WTC11 (cell line): ENCODE measurements at regions not wholly inside any gene's neighbourhood (a gene's known extent, or its start where the extent isn't known, plus 50 kb on each side); places are given as distances from the start of the nearest gene placed in this dataset.
"Not testable (repeated sequence)": the region's sequence is repeated elsewhere in the genome, so short reads cannot be mapped to it uniquely, and the experiment has no call there.

Experiments used
- ATAC-seq: fragments of 200-7000 bp; cut with Tn5 transposase; 2 replicates; pipeline ENCODE4 v1.10.0; 2021; ENCODE audit warnings: mild to moderate bottlenecking, moderate library complexity
- CTCF ChIA-PET: fragments of 300-600 bp; sonication (Branson Sonifier 250); formaldehyde crosslinking; loops from one replicate; lab custom pipeline; 2021; ENCODE audit warnings: antibody characterized with exemption; lab: Charles Lee
- POLR2A ChIA-PET: fragments of 350-600 bp; sonication (Branson Sonifier 250); formaldehyde crosslinking; loops from one replicate; lab custom pipeline; 2021; ENCODE audit warnings: antibody characterized with exemption; lab: Charles Lee
- DNase-seq: peaks from one replicate; pipeline ENCODE4 v3.0.0; 2021; ENCODE audit warnings: low spot score
- H3K27ac Mint-ChIP-seq: 2 replicates; pipeline ENCODE4 v1.8.0; 2021; ENCODE audit warnings: mixed read lengths
- H3K27me3 Mint-ChIP-seq: 2 replicates; pipeline ENCODE4 v1.8.0; 2021; ENCODE audit warnings: low read depth, mild to moderate bottlenecking, moderate library complexity, mixed read lengths
- H3K36me3 Mint-ChIP-seq: 2 replicates; pipeline ENCODE4 v1.8.0; 2021; ENCODE audit warnings: mixed read lengths
- H3K4me1 Mint-ChIP-seq: 2 replicates; pipeline ENCODE4 v1.8.0; 2022; ENCODE audit warnings: mixed read lengths
- H3K4me3 Mint-ChIP-seq: 2 replicates; pipeline ENCODE4 v1.8.0; 2021; ENCODE audit warnings: mild to moderate bottlenecking, moderate library complexity, mixed read lengths
- H3K9me3 Mint-ChIP-seq: 2 replicates; pipeline ENCODE4 v1.8.0; 2021; ENCODE audit warnings: mixed read lengths
- ELF4 ChIP-seq: sonication (generic); formaldehyde crosslinking; IDR thresholded peaks from 2 replicates; pipeline ENCODE4 v1.8.1; 2022; ENCODE audit warnings: low read depth, mild to moderate bottlenecking, moderate library complexity, missing genetic modification reagents
- ESRRA ChIP-seq: sonication (generic); formaldehyde crosslinking; IDR thresholded peaks from 2 replicates; pipeline ENCODE4 v1.8.1; 2022; ENCODE audit warnings: mild to moderate bottlenecking, missing genetic modification reagents, borderline replicate concordance
- FOXJ3 ChIP-seq: sonication (generic); formaldehyde crosslinking; IDR thresholded peaks from 2 replicates; pipeline ENCODE4 v1.9.0; 2021; ENCODE audit warnings: missing genetic modification reagents, mild to moderate bottlenecking, borderline replicate concordance
- HMGA2 ChIP-seq: fragments of 250-450 bp; sonication (Bioruptor Pico); IDR thresholded peaks from 2 replicates; pipeline ENCODE4 v1.4.0; 2021; ENCODE audit warnings: mild to moderate bottlenecking, moderate library complexity
- JAZF1 ChIP-seq: fragments of 250-450 bp; sonication (Bioruptor Pico); IDR thresholded peaks from 2 replicates; pipeline ENCODE4 v1.9.0; 2021; ENCODE audit warnings: moderate library complexity, mild to moderate bottlenecking, inconsistent platforms
- KAT7 ChIP-seq: sonication (generic); formaldehyde crosslinking; IDR thresholded peaks from 2 replicates; pipeline ENCODE4 v1.8.1; 2023; ENCODE audit warnings: missing genetic modification reagents, mild to moderate bottlenecking, borderline replicate concordance
- MYBL2 ChIP-seq: sonication (generic); formaldehyde crosslinking; IDR thresholded peaks from 2 replicates; pipeline ENCODE4 v1.8.1; 2023; ENCODE audit warnings: mild to moderate bottlenecking, moderate library complexity, missing genetic modification reagents
- NFATC4 ChIP-seq: fragments of 250-450 bp; sonication (Bioruptor Pico); IDR thresholded peaks from 2 replicates; pipeline ENCODE4 v1.9.0; 2021; ENCODE audit warnings: mild to moderate bottlenecking
- NR1H2 ChIP-seq: sonication (generic); formaldehyde crosslinking; IDR thresholded peaks from 2 replicates; pipeline ENCODE4 v1.9.0; 2021; ENCODE audit warnings: mild to moderate bottlenecking, moderate library complexity, missing genetic modification reagents
- NR3C1 ChIP-seq: sonication (generic); formaldehyde crosslinking; conservative IDR thresholded peaks from 2 replicates; pipeline ENCODE4 v1.8.1; 2023; ENCODE audit warnings: low read depth, mild to moderate bottlenecking, missing genetic modification reagents
- TCF7 ChIP-seq: sonication (generic); formaldehyde crosslinking; IDR thresholded peaks from 2 replicates; pipeline ENCODE4 v1.8.0; 2022; ENCODE audit warnings: mild to moderate bottlenecking, low read depth, missing genetic modification reagents, moderate library complexity
- ZNF416 ChIP-seq: fragments of 250-450 bp; sonication (Bioruptor Pico); IDR thresholded peaks from 2 replicates; pipeline ENCODE4 v1.9.0; 2021; ENCODE audit warnings: mild to moderate bottlenecking, inconsistent platforms
- ZNF671 ChIP-seq: fragments of 250-450 bp; sonication (Bioruptor Pico); IDR thresholded peaks from 2 replicates; pipeline ENCODE4 v1.8.0; 2021; ENCODE audit warnings: mild to moderate bottlenecking
- TF ChIP-seq, protein P1 (sequence below): sonication (generic); formaldehyde crosslinking; IDR thresholded peaks from 2 replicates; pipeline ENCODE4 v1.8.0; 2022; ENCODE audit warnings: mild to moderate bottlenecking, missing genetic modification reagents
- TF ChIP-seq, protein P2 (sequence below): sonication (generic); formaldehyde crosslinking; IDR thresholded peaks from 2 replicates; pipeline ENCODE4 v1.8.1; 2023; ENCODE audit warnings: mild to moderate bottlenecking, missing genetic modification reagents
- TF ChIP-seq, protein P3 (sequence below): sonication (generic); formaldehyde crosslinking; IDR thresholded peaks from 2 replicates; pipeline ENCODE4 v1.8.1; 2023; ENCODE audit warnings: mild to moderate bottlenecking, missing genetic modification reagents, moderate library complexity
- TF ChIP-seq, protein P4 (sequence below): sonication (generic); formaldehyde crosslinking; IDR thresholded peaks from 2 replicates; pipeline ENCODE4 v1.8.0; 2022; ENCODE audit warnings: missing genetic modification reagents
- TF ChIP-seq, protein P5 (sequence below): sonication (generic); formaldehyde crosslinking; IDR thresholded peaks from 2 replicates; pipeline ENCODE4 v1.8.0; 2023; ENCODE audit warnings: mild to moderate bottlenecking, missing genetic modification reagents
- TF ChIP-seq, protein P6 (sequence below): fragments of 250-450 bp; sonication (Bioruptor Pico); IDR thresholded peaks from 2 replicates; pipeline ENCODE4 v1.8.0; 2021; ENCODE audit warnings: mild to moderate bottlenecking
- TF ChIP-seq, protein P7 (sequence below): fragments of 250-450 bp; sonication (Bioruptor Pico); IDR thresholded peaks from 2 replicates; pipeline ENCODE4 v1.9.0; 2021; ENCODE audit warnings: mild to moderate bottlenecking

DNA sequence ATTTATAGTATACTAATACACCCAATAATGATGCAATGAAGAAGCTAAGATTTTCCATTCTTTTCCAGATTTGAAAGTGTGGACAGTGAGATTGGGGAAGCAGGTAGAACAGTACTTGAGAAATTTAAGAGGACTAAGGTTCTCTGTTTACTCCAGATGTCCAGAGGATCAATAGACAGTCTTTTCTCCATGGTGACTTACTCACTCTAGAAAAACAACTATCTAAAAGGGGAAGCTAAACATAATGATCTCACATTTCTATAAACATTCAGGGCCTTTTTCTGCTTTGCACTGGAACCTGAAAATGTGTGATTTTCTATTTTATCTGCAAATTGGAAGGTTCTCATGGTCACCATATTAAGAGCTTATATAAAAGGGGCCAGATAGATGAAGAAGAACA lies 93.9 kb upstream of the ZBTB18 start (continued):
- TF ChIP-seq ZNF416 (CRISPR knock-in tag) (no peak), NFATC4 (no peak)
- TF ChIP-seq, protein P1, sequence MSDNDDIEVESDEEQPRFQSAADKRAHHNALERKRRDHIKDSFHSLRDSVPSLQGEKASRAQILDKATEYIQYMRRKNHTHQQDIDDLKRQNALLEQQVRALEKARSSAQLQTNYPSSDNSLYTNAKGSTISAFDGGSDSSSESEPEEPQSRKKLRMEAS: no peak

DNA sequence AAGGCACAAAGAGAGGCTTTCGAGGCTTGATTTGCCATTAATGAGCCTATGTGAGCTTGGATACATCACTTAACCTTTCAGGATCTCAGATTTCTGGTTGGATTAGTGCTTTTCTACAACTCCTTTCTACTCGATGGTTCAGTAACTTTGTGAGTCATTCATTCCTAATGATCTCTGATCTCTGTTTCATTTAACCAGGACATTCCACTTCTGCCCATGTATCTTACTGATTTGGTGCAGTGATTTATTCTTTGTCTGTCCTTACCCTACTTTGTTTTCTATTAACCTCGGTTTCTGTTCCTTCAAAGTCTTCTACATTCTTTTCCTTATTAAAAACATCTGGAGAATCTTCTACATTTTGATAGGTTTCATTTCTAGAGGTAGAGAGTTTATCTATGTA lies 94.6 kb upstream of the ZBTB18 start:
- Mint-ChIP-seq H3K4me3 (no peak overlapping the region), H3K9me3 (no peaks in the 10 kb centered on the region), H3K27me3 (no peaks in the 10 kb centered on the region), H3K4me1 (peaks cover 11% of the 10 kb centered on the region), H3K36me3 (no peaks in the 10 kb centered on the region), H3K27ac (no peak overlapping the region)
- ChIA-PET CTCF (interaction anchor here (1.3 kb wide), 1 partner anchor 10 kb away, joined by 4 read pairs; no protein-coding TSS in a partner anchor), POLR2A (no interaction called here)
- no peak for ATAC-seq
- no peak for DNase-seq
- no peak for TF ChIP-seq HMGA2 (CRISPR knock-in tag)
- no peak for TF ChIP-seq JAZF1 (CRISPR knock-in tag)
- no peak for TF ChIP-seq ESRRA (CRISPR knock-in tag)
- no peak for TF ChIP-seq ZNF671 (CRISPR knock-in tag)
- no peak for TF ChIP-seq NR3C1 (CRISPR knock-in tag)
- no peak for TF ChIP-seq TCF7
- no peak for TF ChIP-seq FOXJ3 (CRISPR knock-in tag)
- TF ChIP-seq, protein P2, sequence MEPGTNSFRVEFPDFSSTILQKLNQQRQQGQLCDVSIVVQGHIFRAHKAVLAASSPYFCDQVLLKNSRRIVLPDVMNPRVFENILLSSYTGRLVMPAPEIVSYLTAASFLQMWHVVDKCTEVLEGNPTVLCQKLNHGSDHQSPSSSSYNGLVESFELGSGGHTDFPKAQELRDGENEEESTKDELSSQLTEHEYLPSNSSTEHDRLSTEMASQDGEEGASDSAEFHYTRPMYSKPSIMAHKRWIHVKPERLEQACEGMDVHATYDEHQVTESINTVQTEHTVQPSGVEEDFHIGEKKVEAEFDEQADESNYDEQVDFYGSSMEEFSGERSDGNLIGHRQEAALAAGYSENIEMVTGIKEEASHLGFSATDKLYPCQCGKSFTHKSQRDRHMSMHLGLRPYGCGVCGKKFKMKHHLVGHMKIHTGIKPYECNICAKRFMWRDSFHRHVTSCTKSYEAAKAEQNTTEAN (CRISPR knock-in tag): no peak
- no peak for TF ChIP-seq MYBL2 (CRISPR knock-in tag)
- TF ChIP-seq, protein P3, sequence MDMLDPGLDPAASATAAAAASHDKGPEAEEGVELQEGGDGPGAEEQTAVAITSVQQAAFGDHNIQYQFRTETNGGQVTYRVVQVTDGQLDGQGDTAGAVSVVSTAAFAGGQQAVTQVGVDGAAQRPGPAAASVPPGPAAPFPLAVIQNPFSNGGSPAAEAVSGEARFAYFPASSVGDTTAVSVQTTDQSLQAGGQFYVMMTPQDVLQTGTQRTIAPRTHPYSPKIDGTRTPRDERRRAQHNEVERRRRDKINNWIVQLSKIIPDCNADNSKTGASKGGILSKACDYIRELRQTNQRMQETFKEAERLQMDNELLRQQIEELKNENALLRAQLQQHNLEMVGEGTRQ: no peak
- TF ChIP-seq ELF4 (CRISPR knock-in tag): no peak

DNA sequence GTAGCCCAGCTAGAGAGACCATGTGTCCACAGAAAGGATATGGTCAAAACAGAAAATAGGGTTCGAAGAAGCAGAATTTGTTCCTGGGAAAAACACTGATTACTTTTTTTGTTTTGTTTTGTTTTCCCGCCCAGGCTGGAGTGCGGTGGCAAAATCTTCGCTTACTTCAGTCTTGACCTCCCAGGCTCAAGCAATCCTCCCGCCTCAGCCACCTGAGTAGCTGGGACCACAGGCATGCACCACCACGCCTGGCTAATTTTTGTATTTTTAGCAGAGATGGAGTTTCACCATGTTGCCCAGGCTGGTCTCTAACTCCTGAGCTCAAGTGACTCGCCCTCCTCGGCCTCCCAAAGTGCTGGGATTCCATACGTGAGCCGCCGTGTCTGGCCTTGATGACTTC lies 99.9 kb upstream of the ZBTB18 start:
- H3K27ac Mint-ChIP-seq, H3K36me3 Mint-ChIP-seq, H3K4me3 Mint-ChIP-seq, CTCF ChIA-PET, POLR2A ChIA-PET, DNase-seq, ATAC-seq, H3K27me3 Mint-ChIP-seq, H3K9me3 Mint-ChIP-seq: not testable (repeated sequence)
- H3K4me1 Mint-ChIP-seq: peaks cover 13% of the 10 kb centered on the region

DNA sequence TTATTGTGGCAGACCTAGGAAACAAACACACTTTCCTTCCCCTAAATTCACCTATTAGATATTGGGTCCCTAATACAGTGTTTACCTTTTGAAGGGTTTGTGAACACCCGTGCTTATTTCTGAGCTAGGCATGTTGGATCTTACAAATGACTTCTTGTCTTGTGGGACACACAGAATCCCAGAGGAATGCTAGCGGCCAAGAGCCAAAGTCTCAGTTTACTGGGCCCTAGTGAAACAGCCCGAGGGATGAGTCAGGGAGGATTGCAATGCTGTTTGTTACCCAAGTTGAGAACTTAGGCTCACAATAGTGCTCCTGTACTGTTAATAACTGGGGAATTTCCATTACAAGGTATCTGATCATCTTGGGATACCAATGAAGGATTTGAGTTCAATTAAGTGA lies 100.1 kb upstream of the AKT3 start:
- Mint-ChIP-seq H3K4me1 (peaks cover 19% of the 10 kb centered on the region), H3K27me3 (peaks cover 17% of the 10 kb centered on the region), H3K36me3 (no peaks in the 10 kb centered on the region), H3K27ac (no peak overlapping the region), H3K4me3 (no peak overlapping the region), H3K9me3 (no peaks in the 10 kb centered on the region)
- no peak for ATAC-seq
- ChIA-PET POLR2A (no interaction called here), CTCF (no interaction called here)
- no peak for DNase-seq
- TF ChIP-seq, protein P4, sequence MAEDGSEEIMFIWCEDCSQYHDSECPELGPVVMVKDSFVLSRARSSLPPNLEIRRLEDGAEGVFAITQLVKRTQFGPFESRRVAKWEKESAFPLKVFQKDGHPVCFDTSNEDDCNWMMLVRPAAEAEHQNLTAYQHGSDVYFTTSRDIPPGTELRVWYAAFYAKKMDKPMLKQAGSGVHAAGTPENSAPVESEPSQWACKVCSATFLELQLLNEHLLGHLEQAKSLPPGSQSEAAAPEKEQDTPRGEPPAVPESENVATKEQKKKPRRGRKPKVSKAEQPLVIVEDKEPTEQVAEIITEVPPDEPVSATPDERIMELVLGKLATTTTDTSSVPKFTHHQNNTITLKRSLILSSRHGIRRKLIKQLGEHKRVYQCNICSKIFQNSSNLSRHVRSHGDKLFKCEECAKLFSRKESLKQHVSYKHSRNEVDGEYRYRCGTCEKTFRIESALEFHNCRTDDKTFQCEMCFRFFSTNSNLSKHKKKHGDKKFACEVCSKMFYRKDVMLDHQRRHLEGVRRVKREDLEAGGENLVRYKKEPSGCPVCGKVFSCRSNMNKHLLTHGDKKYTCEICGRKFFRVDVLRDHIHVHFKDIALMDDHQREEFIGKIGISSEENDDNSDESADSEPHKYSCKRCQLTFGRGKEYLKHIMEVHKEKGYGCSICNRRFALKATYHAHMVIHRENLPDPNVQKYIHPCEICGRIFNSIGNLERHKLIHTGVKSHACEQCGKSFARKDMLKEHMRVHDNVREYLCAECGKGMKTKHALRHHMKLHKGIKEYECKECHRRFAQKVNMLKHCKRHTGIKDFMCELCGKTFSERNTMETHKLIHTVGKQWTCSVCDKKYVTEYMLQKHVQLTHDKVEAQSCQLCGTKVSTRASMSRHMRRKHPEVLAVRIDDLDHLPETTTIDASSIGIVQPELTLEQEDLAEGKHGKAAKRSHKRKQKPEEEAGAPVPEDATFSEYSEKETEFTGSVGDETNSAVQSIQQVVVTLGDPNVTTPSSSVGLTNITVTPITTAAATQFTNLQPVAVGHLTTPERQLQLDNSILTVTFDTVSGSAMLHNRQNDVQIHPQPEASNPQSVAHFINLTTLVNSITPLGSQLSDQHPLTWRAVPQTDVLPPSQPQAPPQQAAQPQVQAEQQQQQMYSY (CRISPR knock-in tag): no peak
- no peak for TF ChIP-seq KAT7 (CRISPR knock-in tag)
- TF ChIP-seq, protein P5, sequence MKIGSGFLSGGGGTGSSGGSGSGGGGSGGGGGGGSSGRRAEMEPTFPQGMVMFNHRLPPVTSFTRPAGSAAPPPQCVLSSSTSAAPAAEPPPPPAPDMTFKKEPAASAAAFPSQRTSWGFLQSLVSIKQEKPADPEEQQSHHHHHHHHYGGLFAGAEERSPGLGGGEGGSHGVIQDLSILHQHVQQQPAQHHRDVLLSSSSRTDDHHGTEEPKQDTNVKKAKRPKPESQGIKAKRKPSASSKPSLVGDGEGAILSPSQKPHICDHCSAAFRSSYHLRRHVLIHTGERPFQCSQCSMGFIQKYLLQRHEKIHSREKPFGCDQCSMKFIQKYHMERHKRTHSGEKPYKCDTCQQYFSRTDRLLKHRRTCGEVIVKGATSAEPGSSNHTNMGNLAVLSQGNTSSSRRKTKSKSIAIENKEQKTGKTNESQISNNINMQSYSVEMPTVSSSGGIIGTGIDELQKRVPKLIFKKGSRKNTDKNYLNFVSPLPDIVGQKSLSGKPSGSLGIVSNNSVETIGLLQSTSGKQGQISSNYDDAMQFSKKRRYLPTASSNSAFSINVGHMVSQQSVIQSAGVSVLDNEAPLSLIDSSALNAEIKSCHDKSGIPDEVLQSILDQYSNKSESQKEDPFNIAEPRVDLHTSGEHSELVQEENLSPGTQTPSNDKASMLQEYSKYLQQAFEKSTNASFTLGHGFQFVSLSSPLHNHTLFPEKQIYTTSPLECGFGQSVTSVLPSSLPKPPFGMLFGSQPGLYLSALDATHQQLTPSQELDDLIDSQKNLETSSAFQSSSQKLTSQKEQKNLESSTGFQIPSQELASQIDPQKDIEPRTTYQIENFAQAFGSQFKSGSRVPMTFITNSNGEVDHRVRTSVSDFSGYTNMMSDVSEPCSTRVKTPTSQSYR (CRISPR knock-in tag): no peak
- TF ChIP-seq, protein P6, sequence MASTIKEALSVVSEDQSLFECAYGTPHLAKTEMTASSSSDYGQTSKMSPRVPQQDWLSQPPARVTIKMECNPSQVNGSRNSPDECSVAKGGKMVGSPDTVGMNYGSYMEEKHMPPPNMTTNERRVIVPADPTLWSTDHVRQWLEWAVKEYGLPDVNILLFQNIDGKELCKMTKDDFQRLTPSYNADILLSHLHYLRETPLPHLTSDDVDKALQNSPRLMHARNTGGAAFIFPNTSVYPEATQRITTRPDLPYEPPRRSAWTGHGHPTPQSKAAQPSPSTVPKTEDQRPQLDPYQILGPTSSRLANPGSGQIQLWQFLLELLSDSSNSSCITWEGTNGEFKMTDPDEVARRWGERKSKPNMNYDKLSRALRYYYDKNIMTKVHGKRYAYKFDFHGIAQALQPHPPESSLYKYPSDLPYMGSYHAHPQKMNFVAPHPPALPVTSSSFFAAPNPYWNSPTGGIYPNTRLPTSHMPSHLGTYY: no peak
- no peak for TF ChIP-seq NR1H2 (CRISPR knock-in tag)
- no peak for TF ChIP-seq ZNF416 (CRISPR knock-in tag)
- TF ChIP-seq, protein P7, sequence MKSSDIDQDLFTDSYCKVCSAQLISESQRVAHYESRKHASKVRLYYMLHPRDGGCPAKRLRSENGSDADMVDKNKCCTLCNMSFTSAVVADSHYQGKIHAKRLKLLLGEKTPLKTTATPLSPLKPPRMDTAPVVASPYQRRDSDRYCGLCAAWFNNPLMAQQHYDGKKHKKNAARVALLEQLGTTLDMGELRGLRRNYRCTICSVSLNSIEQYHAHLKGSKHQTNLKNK: no peak
- TF ChIP-seq, protein P2 (CRISPR knock-in tag): no peak
